ENCODE measurements at regions not wholly inside any gene's neighbourhood (a gene's known extent, or its start where the extent isn't known, plus 50 kb on each side); places are given as distances from the start of the nearest gene placed in this dataset.

- TF ChIP-seq ZNF547 (CRISPR knock-in tag; IDR thresholded peaks at IDR 0.05): no peak
- no peak for TF ChIP-seq ZNF350 (CRISPR knock-in tag; IDR thresholded peaks at IDR 0.05; ENCODE audit: borderline replicate concordance, low read depth)
Observed at GRCh38 chr14:62314871-62315270, 552.7 kb downstream of the SNAPC1 start (continued).

- H3K27ac ChIP-seq (ENCODE audit: extremely low read length, insufficient read depth, low read length): no peak overlapping the region
- no peaks in the 10 kb centered on the region for H3K4me1 ChIP-seq (ENCODE audit: insufficient read depth, low read length)
- no peak overlapping the region for H3K4me2 ChIP-seq (ENCODE audit: low read depth, low read length)
- POLR2A ChIA-PET: no interaction called here
- H3K4me3 ChIP-seq (replicated peaks in 1 of 3; ENCODE audit: insufficient read depth in 1 of 3, low read depth in 2 of 3, low read length in 3 of 3): no peak overlapping the region
- BruUV-seq (replicated peaks): no TSS peak
- intact Hi-C loops (cut with micrococcal nuclease; ENCODE audit: unreplicated experiment) (no loop called here), in situ Hi-C loops (cut with HindIII; ENCODE audit: extremely low pct_ligation_motif_present, low pct_unique_long_range_greater_than_20kb) (no loop called here)
- 4% methylated on average over 2 of the region's 2 CpGs for WGBS (ENCODE audit: low lambda C conversion rate)
- no peak overlapping the region for H3K9ac ChIP-seq (ENCODE audit: insufficient read depth, low read depth, low read length)
- H2AFZ ChIP-seq (ENCODE audit: low read length): no peak overlapping the region
- H3K79me2 ChIP-seq (ENCODE audit: insufficient read depth, low read length): no peaks in the 10 kb centered on the region
- no peak for FAIRE-seq
- ATAC-seq: no peak
- H3K27me3 ChIP-seq (ENCODE audit: control insufficient read depth in 1 of 2, insufficient read depth in 2 of 2, low read length in 2 of 2): no peaks in the 10 kb centered on the region
- no peaks in the 10 kb centered on the region for H4K20me1 ChIP-seq (ENCODE audit: insufficient read depth, low read length)
- CTCF ChIA-PET (ENCODE audit: low intra/inter-chr PET ratio, low total read pairs): no interaction called here
- H3K36me3 ChIP-seq (replicated peaks in 1 of 2; ENCODE audit: control insufficient read depth in 1 of 2, insufficient read depth in 2 of 2, low read length in 2 of 2): no peaks in the 10 kb centered on the region
- 0 out of 2 replicates have a peak, but pooled peaks cover 4% of the 10 kb centered on the region for H3K9me3 ChIP-seq (ENCODE audit: low read length)
- TF ChIP-seq CENPBD1 (CRISPR knock-in tag; IDR thresholded peaks at IDR 0.05; ENCODE audit: borderline replicate concordance, low read depth) (no peak), ZNF614 (CRISPR knock-in tag; IDR thresholded peaks at IDR 0.05; ENCODE audit: borderline replicate concordance) (no peak), NR2F1 (CRISPR knock-in tag; IDR thresholded peaks at IDR 0.05) (no peak), ZNF800 (CRISPR knock-in tag; IDR thresholded peaks at IDR 0.05) (no peak), XRCC5 (optimal IDR thresholded peaks at IDR 0.05; ENCODE audit: low read length) (no peak), ZSCAN31 (CRISPR knock-in tag; IDR thresholded peaks at IDR 0.05; ENCODE audit: low read depth) (no peak), ZNF484 (CRISPR knock-in tag; IDR thresholded peaks at IDR 0.05; ENCODE audit: borderline replicate concordance, low read depth) (no peak), ZNF530 (CRISPR knock-in tag; IDR thresholded peaks at IDR 0.05; ENCODE audit: low read depth) (no peak), NFYB (CRISPR knock-in tag; IDR thresholded peaks at IDR 0.05) (no peak), ZNF17 (CRISPR knock-in tag; IDR thresholded peaks at IDR 0.05) (no peak), TBX2 (CRISPR knock-in tag; IDR thresholded peaks at IDR 0.05; ENCODE audit: borderline replicate concordance) (no peak), ZSCAN12 (CRISPR knock-in tag; IDR thresholded peaks at IDR 0.05) (no peak), E2F5 (CRISPR knock-in tag; conservative IDR thresholded peaks at IDR 0.05) (no peak), ZNF570 (CRISPR knock-in tag; IDR thresholded peaks at IDR 0.05; ENCODE audit: borderline replicate concordance) (no peak)
- DNase-seq (ENCODE audit: low spot score): no peak
Observed at GRCh38 chr14:62315631-62316030, 553.4 kb downstream of the SNAPC1 start.

Measured in HepG2 (cell line).